D721Med (cell line): ENCODE measurements at regions not wholly inside any gene's neighbourhood (a gene's known extent, or its start where the extent isn't known, plus 50 kb on each side); places are given as distances from the start of the nearest gene placed in this dataset.

ENCODE experiments used
- DNase-seq: peaks from one replicate; pipeline ENCODE4 v3.0.0; 2011; ENCODE audit warnings: low spot score; ENCODE audit not compliant: insufficient read length
- FAIRE-seq: peaks from 2 replicates; lab custom pipeline; 2011; peaks lifted over from hg19 to GRCh38; lab: Jason Lieb, UNC
- TF ChIP-seq, protein P1 (sequence below): IDR thresholded peaks from 2 replicates; pipeline ENCODE4 v1.5.1; 2012; ENCODE audit warnings: mild to moderate bottlenecking, control low read depth; ENCODE audit not compliant: insufficient read depth; ENCODE audit errors: missing control alignments

- TF ChIP-seq, protein P1, sequence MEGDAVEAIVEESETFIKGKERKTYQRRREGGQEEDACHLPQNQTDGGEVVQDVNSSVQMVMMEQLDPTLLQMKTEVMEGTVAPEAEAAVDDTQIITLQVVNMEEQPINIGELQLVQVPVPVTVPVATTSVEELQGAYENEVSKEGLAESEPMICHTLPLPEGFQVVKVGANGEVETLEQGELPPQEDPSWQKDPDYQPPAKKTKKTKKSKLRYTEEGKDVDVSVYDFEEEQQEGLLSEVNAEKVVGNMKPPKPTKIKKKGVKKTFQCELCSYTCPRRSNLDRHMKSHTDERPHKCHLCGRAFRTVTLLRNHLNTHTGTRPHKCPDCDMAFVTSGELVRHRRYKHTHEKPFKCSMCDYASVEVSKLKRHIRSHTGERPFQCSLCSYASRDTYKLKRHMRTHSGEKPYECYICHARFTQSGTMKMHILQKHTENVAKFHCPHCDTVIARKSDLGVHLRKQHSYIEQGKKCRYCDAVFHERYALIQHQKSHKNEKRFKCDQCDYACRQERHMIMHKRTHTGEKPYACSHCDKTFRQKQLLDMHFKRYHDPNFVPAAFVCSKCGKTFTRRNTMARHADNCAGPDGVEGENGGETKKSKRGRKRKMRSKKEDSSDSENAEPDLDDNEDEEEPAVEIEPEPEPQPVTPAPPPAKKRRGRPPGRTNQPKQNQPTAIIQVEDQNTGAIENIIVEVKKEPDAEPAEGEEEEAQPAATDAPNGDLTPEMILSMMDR: no peak
- no peak for DNase-seq
- FAIRE-seq: no peak
Measured at GRCh38 chr1:117260761-117261423, 50.2 kb upstream of the VTCN1 start.
